HepG2 (cell line): ENCODE measurements at regions not wholly inside any gene's neighbourhood (a gene's known extent, or its start where the extent isn't known, plus 50 kb on each side); places are given as distances from the start of the nearest gene placed in this dataset.

Experiments used
- ATAD3A ChIP-seq: sonication (generic); formaldehyde crosslinking; IDR thresholded peaks from 2 replicates; pipeline ENCODE4 v1.4.0; 2020; ENCODE audit warnings: missing genetic modification reagents
- BORCS8-MEF2B ChIP-seq: sonication (generic); formaldehyde crosslinking; IDR thresholded peaks from 2 replicates; pipeline ENCODE4 v1.8.0; 2022; ENCODE audit warnings: mild to moderate bottlenecking, missing genetic modification reagents
- CEBPB ChIP-seq: IDR thresholded peaks from 2 replicates; pipeline ENCODE4 v1.6.1; 2011; ENCODE audit warnings: low read depth, low read length, improper control_type of control experiment, borderline replicate concordance
- MAF1 ChIP-seq: sonication (generic); formaldehyde crosslinking; IDR thresholded peaks from 2 replicates; pipeline ENCODE4 v1.5.0; 2020; ENCODE audit warnings: missing genetic modification reagents, borderline replicate concordance
- POLR2A ChIP-seq, 2 experiments: IDR thresholded peaks; 2 replicates each; pipeline ENCODE4 v1.6.1; 2011; ENCODE audit warnings: low read depth in 2 of 2, low read length in 2 of 2, mild to moderate bottlenecking in 1 of 2, moderate library complexity in 1 of 2; ENCODE audit not compliant: insufficient read depth in 1 of 2
- RXRA ChIP-seq: sonication (generic); formaldehyde crosslinking; IDR thresholded peaks from 2 replicates; pipeline ENCODE4 v1.5.1; 2020; ENCODE audit warnings: missing genetic modification reagents
- SIX1 ChIP-seq: sonication (generic); formaldehyde crosslinking; IDR thresholded peaks from 2 replicates; pipeline ENCODE4 v1.4.0; 2020; ENCODE audit warnings: missing genetic modification reagents, borderline replicate concordance
- TARDBP ChIP-seq: sonication (generic); formaldehyde crosslinking; IDR thresholded peaks from 2 replicates; pipeline ENCODE4 v1.8.0; 2022; ENCODE audit warnings: mild to moderate bottlenecking, missing genetic modification reagents
- TBX3 ChIP-seq: fragments of 450-650 bp; IDR thresholded peaks from 2 replicates; pipeline ENCODE4 v1.6.1; 2017; ENCODE audit warnings: antibody characterized with exemption, mild to moderate bottlenecking, inconsistent platforms, borderline replicate concordance
- ZKSCAN1 ChIP-seq: fragments of 150-350 bp; IDR thresholded peaks from 2 replicates; pipeline ENCODE4 v1.6.1; 2014; ENCODE audit warnings: low read length
- ZNF17 ChIP-seq: sonication (generic); formaldehyde crosslinking; IDR thresholded peaks from 2 replicates; pipeline ENCODE4 v1.5.0; 2020; ENCODE audit warnings: mild to moderate bottlenecking, missing genetic modification reagents
- TF ChIP-seq, protein P1 (sequence below): sonication (generic); formaldehyde crosslinking; IDR thresholded peaks from 2 replicates; pipeline ENCODE4 v1.8.0; 2022; ENCODE audit warnings: missing genetic modification reagents, mild to moderate bottlenecking, borderline replicate concordance
- TF ChIP-seq, protein P2 (sequence below): sonication (generic); IDR thresholded peaks from 2 replicates; pipeline ENCODE4 v1.6.1; 2016; ENCODE audit warnings: low read depth, borderline replicate concordance
- TF ChIP-seq, protein P3 (sequence below): sonication (generic); formaldehyde crosslinking; conservative IDR thresholded peaks from 2 replicates; pipeline ENCODE4 v1.8.0; 2022; ENCODE audit warnings: missing genetic modification reagents
- TF ChIP-seq, protein P4 (sequence below): sonication (generic); formaldehyde crosslinking; IDR thresholded peaks from 2 replicates; pipeline ENCODE4 v1.8.0; 2022; ENCODE audit warnings: mild to moderate bottlenecking, missing genetic modification reagents, borderline replicate concordance
- TF ChIP-seq, protein P5 (sequence below): sonication (generic); formaldehyde crosslinking; IDR thresholded peaks from 2 replicates; pipeline ENCODE4 v1.4.0; 2020; ENCODE audit warnings: mild to moderate bottlenecking, missing genetic modification reagents
- TF ChIP-seq, protein P6 (sequence below): sonication (generic); formaldehyde crosslinking; IDR thresholded peaks from 2 replicates; pipeline ENCODE4 v1.4.0; 2020; ENCODE audit warnings: missing genetic modification reagents
- TF ChIP-seq, protein P7 (sequence below): IDR thresholded peaks from 2 replicates; pipeline ENCODE4 v1.6.1; 2016; ENCODE audit warnings: mild to moderate bottlenecking

DNA sequence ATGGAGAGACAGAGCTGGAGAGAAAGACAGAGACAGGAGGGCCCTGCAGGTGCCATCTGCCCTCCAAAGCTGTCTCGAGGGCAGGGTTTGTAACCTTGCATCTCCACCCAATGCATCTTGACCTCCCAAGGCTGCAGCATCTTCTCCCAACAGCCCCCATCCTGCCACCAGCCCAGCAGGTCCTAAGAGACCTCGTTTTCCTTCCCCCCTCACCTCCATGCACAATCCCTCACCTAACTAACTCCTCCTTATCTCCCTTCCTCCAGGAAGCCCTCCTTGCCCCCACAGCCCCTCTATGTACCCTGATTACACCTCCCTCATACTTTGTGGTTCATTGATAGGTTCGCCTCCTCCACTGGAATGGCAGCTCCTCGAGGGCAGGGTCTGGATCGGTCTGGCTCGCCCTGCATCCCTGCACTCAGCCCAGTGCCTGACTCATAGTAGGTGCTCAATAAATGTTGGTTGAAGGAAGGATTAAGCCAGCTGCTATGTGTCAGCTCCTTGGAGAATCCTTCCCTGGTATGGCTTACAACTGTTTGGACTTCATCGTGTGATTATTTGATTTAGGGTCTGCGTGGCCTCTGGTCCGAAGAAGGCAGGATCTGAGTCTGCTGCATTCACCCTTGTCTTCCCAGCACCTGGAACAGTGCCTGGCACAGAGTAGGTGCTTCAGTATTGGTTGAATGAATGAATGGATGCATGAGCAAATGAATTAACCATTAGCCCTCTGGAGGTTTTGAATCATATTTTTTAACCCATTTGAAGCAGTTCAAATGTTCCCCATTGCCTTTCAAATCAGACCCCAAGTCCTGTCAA, 105.6 kb upstream of the PTPN1 start (continued):
- TF ChIP-seq, protein P1, sequence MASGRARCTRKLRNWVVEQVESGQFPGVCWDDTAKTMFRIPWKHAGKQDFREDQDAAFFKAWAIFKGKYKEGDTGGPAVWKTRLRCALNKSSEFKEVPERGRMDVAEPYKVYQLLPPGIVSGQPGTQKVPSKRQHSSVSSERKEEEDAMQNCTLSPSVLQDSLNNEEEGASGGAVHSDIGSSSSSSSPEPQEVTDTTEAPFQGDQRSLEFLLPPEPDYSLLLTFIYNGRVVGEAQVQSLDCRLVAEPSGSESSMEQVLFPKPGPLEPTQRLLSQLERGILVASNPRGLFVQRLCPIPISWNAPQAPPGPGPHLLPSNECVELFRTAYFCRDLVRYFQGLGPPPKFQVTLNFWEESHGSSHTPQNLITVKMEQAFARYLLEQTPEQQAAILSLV (CRISPR knock-in tag), result no peak
- no peak for TF ChIP-seq CEBPB
- TF ChIP-seq, protein P2, sequence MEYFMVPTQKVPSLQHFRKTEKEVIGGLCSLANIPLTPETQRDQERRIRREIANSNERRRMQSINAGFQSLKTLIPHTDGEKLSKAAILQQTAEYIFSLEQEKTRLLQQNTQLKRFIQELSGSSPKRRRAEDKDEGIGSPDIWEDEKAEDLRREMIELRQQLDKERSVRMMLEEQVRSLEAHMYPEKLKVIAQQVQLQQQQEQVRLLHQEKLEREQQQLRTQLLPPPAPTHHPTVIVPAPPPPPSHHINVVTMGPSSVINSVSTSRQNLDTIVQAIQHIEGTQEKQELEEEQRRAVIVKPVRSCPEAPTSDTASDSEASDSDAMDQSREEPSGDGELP, result no peak
- TF ChIP-seq, protein P3, sequence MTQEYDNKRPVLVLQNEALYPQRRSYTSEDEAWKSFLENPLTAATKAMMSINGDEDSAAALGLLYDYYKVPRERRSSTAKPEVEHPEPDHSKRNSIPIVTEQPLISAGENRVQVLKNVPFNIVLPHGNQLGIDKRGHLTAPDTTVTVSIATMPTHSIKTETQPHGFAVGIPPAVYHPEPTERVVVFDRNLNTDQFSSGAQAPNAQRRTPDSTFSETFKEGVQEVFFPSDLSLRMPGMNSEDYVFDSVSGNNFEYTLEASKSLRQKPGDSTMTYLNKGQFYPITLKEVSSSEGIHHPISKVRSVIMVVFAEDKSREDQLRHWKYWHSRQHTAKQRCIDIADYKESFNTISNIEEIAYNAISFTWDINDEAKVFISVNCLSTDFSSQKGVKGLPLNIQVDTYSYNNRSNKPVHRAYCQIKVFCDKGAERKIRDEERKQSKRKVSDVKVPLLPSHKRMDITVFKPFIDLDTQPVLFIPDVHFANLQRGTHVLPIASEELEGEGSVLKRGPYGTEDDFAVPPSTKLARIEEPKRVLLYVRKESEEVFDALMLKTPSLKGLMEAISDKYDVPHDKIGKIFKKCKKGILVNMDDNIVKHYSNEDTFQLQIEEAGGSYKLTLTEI, result no peak
- TF ChIP-seq RXRA (CRISPR knock-in tag), result no peak
- TF ChIP-seq TARDBP (CRISPR knock-in tag), result peak; percentile 59; the same call in 1 of the 2 replicates
- TF ChIP-seq ZKSCAN1, result peak; percentile 76
- TF ChIP-seq, protein P4, sequence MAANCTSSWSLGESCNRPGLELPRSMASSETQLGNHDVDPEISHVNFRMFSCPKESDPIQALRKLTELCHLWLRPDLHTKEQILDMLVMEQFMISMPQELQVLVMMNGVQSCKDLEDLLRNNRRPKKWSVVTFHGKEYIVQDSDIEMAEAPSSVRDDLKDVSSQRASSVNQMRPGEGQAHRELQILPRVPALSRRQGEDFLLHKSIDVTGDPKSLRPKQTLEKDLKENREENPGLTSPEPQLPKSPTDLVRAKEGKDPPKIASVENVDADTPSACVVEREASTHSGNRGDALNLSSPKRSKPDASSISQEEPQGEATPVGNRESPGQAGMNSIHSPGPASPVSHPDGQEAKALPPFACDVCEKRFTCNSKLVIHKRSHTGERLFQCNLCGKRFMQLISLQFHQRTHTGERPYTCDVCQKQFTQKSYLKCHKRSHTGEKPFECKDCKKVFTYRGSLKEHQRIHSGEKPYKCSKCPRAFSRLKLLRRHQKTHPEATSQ (CRISPR knock-in tag), result 0 out of 2 replicates have a peak, but pooled peaks have one; percentile 45
- TF ChIP-seq TBX3, result no peak
- TF ChIP-seq, protein P5, sequence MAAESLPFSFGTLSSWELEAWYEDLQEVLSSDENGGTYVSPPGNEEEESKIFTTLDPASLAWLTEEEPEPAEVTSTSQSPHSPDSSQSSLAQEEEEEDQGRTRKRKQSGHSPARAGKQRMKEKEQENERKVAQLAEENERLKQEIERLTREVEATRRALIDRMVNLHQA (CRISPR knock-in tag), result no peak
- no peak for TF ChIP-seq ZNF17
- TF ChIP-seq, protein P6, sequence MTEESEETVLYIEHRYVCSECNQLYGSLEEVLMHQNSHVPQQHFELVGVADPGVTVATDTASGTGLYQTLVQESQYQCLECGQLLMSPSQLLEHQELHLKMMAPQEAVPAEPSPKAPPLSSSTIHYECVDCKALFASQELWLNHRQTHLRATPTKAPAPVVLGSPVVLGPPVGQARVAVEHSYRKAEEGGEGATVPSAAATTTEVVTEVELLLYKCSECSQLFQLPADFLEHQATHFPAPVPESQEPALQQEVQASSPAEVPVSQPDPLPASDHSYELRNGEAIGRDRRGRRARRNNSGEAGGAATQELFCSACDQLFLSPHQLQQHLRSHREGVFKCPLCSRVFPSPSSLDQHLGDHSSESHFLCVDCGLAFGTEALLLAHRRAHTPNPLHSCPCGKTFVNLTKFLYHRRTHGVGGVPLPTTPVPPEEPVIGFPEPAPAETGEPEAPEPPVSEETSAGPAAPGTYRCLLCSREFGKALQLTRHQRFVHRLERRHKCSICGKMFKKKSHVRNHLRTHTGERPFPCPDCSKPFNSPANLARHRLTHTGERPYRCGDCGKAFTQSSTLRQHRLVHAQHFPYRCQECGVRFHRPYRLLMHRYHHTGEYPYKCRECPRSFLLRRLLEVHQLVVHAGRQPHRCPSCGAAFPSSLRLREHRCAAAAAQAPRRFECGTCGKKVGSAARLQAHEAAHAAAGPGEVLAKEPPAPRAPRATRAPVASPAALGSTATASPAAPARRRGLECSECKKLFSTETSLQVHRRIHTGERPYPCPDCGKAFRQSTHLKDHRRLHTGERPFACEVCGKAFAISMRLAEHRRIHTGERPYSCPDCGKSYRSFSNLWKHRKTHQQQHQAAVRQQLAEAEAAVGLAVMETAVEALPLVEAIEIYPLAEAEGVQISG (CRISPR knock-in tag), result 0 out of 2 replicates have a peak, but pooled peaks have one; percentile 0
- TF ChIP-seq BORCS8-MEF2B (CRISPR knock-in tag), result peak; percentile 81
- TF ChIP-seq, protein P7, sequence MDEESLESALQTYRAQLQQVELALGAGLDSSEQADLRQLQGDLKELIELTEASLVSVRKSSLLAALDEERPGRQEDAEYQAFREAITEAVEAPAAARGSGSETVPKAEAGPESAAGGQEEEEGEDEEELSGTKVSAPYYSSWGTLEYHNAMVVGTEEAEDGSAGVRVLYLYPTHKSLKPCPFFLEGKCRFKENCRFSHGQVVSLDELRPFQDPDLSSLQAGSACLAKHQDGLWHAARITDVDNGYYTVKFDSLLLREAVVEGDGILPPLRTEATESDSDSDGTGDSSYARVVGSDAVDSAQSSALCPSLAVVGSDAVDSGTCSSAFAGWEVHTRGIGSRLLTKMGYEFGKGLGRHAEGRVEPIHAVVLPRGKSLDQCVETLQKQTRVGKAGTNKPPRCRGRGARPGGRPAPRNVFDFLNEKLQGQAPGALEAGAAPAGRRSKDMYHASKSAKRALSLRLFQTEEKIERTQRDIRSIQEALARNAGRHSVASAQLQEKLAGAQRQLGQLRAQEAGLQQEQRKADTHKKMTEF (CRISPR knock-in tag), result no peak
- TF ChIP-seq MAF1 (CRISPR knock-in tag), result no peak
- TF ChIP-seq POLR2A (IDR thresholded peaks at IDR 0.05; ENCODE audit: insufficient read depth in 1 of 2, low read depth in 2 of 2, low read length in 2 of 2), result 0 out of 4 replicates have a peak, but pooled peaks of 1 of the 2 experiments have one; percentile 4
- TF ChIP-seq ATAD3A (CRISPR knock-in tag), result no peak
- no peak for TF ChIP-seq SIX1 (CRISPR knock-in tag)
